ENCODE measurements at regions not wholly inside any gene's neighbourhood (a gene's known extent, or its start where the extent isn't known, plus 50 kb on each side); places are given as distances from the start of the nearest gene placed in this dataset.

- Histone ChIP-seq H3K23me2 (ENCODE audit: insufficient read length, low read depth, low read length, poor library complexity, severe bottlenecking) (no peaks in the 10 kb centered on the region), H4K5ac (ENCODE audit: insufficient read length, low read depth, low read length) (no peak overlapping the region), H3K14ac (ENCODE audit: insufficient read depth, low read length) (no peak overlapping the region), H2AFZ (ENCODE audit: low read length) (no peak overlapping the region), H3K9ac (ENCODE audit: extremely low read depth, insufficient read length, low read length) (no peak overlapping the region), H3K23ac (ENCODE audit: insufficient read length, low read depth, low read length) (no peak overlapping the region), H3K4me2 (ENCODE audit: insufficient read depth, insufficient read length, low read length) (no peak overlapping the region), H4K91ac (ENCODE audit: insufficient read length, low read depth, low read length) (no peak overlapping the region), H2BK5ac (ENCODE audit: insufficient read length, low read length) (no peak overlapping the region), H3K27me3 (ENCODE audit: insufficient read depth, low read length) (no peaks in the 10 kb centered on the region), H3K9me3 (ENCODE audit: control insufficient read depth, low read depth, low read length) (no peaks in the 10 kb centered on the region), H2BK20ac (ENCODE audit: low read depth, low read length, poor library complexity, severe bottlenecking) (no peak overlapping the region), H3K27ac (ENCODE audit: insufficient read length, low read depth, low read length) (no peak overlapping the region), H3K4ac (ENCODE audit: low read depth, low read length) (no peak overlapping the region), H4K8ac (replicated peaks; ENCODE audit: insufficient read length, low read depth, low read length) (no peak overlapping the region), H3K79me1 (ENCODE audit: insufficient read depth, low read depth, low read length, poor library complexity, severe bottlenecking) (no peaks in the 10 kb centered on the region), H4K20me1 (ENCODE audit: control insufficient read depth, insufficient read depth, insufficient read length) (no peaks in the 10 kb centered on the region), H2BK12ac (ENCODE audit: insufficient read length, low read depth, low read length) (no peak overlapping the region), H2BK15ac (ENCODE audit: low read depth, low read length) (no peak overlapping the region), H3T11ph (ENCODE audit: low read length) (no peak overlapping the region), H2AK5ac (ENCODE audit: insufficient read length, low read length) (no peak overlapping the region), H3K4me1 (ENCODE audit: insufficient read depth, low read length) (no peaks in the 10 kb centered on the region), H3K56ac (ENCODE audit: insufficient read length, low read depth, low read length) (no peak overlapping the region), H3K79me2 (ENCODE audit: insufficient read depth, low read length) (no peaks in the 10 kb centered on the region), H2BK120ac (ENCODE audit: low read depth, low read length, poor library complexity, severe bottlenecking) (no peak overlapping the region), H3K18ac (ENCODE audit: insufficient read length, low read depth, low read length) (no peak overlapping the region)
- Mint-ChIP-seq H3K4me1 (peaks cover 0 to 5% of the 10 kb centered on the region in 2 experiments; a peak in 1 of 4 replicates), H3K27me3 (ENCODE audit: low read depth) (peaks cover 18% of the 10 kb centered on the region), H3K9me3 (peaks cover 0 to 5% of the 10 kb centered on the region in 2 experiments; a peak in 2 of 5 replicates), H3K4me3 (no peak overlapping the region), H3K36me3 (ENCODE audit: insufficient read depth in 1 of 3, low read depth in 3 of 3) (no peaks in the 10 kb centered on the region), H3K27ac (no peak overlapping the region)
- no peak for TF ChIP-seq CTCF (conservative IDR thresholded peaks at IDR 0.05)
- DNase-seq = no peak
Observed at GRCh38 chrX:456146-456545, 69.4 kb upstream of the PPP2R3B start.
